ENCODE measurements at regions not wholly inside any gene's neighbourhood (a gene's known extent, or its start where the extent isn't known, plus 50 kb on each side); places are given as distances from the start of the nearest gene placed in this dataset.

DNA sequence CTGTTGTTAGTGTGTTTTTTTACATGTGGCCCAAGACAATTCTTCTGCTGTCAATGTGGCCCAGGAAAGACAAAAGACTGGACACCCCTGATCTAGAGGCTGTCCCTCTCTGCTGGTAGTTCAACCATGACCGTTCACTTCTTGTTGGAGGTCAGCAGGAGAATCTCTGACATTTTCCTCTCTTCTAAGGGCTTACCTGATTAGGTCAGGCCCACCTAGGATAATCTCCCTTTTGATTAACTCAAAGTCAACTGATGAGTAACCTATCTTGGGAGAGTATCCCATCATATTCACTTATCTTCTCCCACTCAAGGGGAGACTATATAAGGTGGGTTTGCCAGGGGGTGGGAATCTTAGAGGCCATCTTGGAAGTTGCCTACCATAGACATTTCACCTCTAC is 135.2 kb downstream of the BUB3 start:
- TF ChIP-seq POLR2A (IDR thresholded peaks at IDR 0.05), result no peak
- TF ChIP-seq, protein P1, sequence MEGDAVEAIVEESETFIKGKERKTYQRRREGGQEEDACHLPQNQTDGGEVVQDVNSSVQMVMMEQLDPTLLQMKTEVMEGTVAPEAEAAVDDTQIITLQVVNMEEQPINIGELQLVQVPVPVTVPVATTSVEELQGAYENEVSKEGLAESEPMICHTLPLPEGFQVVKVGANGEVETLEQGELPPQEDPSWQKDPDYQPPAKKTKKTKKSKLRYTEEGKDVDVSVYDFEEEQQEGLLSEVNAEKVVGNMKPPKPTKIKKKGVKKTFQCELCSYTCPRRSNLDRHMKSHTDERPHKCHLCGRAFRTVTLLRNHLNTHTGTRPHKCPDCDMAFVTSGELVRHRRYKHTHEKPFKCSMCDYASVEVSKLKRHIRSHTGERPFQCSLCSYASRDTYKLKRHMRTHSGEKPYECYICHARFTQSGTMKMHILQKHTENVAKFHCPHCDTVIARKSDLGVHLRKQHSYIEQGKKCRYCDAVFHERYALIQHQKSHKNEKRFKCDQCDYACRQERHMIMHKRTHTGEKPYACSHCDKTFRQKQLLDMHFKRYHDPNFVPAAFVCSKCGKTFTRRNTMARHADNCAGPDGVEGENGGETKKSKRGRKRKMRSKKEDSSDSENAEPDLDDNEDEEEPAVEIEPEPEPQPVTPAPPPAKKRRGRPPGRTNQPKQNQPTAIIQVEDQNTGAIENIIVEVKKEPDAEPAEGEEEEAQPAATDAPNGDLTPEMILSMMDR (IDR thresholded peaks at IDR 0.05), result no peak

Data from lower leg skin (tissue), 3 donors.